Brain pericyte (primary cell): ENCODE measurements at regions not wholly inside any gene's neighbourhood (a gene's known extent, or its start where the extent isn't known, plus 50 kb on each side); places are given as distances from the start of the nearest gene placed in this dataset.

Experiments
- DNase-seq: peaks from one replicate; pipeline ENCODE4 v3.0.0-alpha.2; 2012; ENCODE audit warnings: low read depth, low spot score

- no peak for DNase-seq
Measured at GRCh38 chr1:78420688-78421087, 70.1 kb upstream of the PTGFR start.

GRCh38 chr1:78424720-78425119, 66.1 kb upstream of the PTGFR start:
- DNase-seq = no peak

- no peak for DNase-seq
Measured at GRCh38 chr1:78426408-78426807, 64.4 kb upstream of the PTGFR start.

GRCh38 chr1:78427506-78427905, 63.3 kb upstream of the PTGFR start:
- DNase-seq = no peak

GRCh38 chr1:78432016-78432415, 58.8 kb upstream of the PTGFR start:
- DNase-seq = no peak

- DNase-seq = no peak
Measured at GRCh38 chr1:78434351-78434750, 56.4 kb upstream of the PTGFR start.

GRCh38 chr1:78436961-78437360, 53.8 kb upstream of the PTGFR start:
- DNase-seq = no peak

GRCh38 chr1:78437396-78437795, 53.4 kb upstream of the PTGFR start:
- DNase-seq = no peak

GRCh38 chr1:78437941-78438340, 52.8 kb upstream of the PTGFR start:
- DNase-seq = no peak

GRCh38 chr1:78440381-78440793, 50.4 kb upstream of the PTGFR start:
- DNase-seq = no peak
